DND-41 (cell line): ENCODE measurements at regions not wholly inside any gene's neighbourhood (a gene's known extent, or its start where the extent isn't known, plus 50 kb on each side); places are given as distances from the start of the nearest gene placed in this dataset.

Experiments
- EZH2 ChIP-seq: IDR thresholded peaks from 3 replicates; pipeline ENCODE4 v1.6.1; 2012; ENCODE audit warnings: borderline replicate concordance, low read depth, mild to moderate bottlenecking, moderate library complexity, low read length, inconsistent platforms; ENCODE audit not compliant: severe bottlenecking
- TF ChIP-seq, protein P1 (sequence below): IDR thresholded peaks from 2 replicates; pipeline ENCODE4 v1.5.1; 2012; ENCODE audit warnings: borderline replicate concordance, low read length, moderate library complexity, mild to moderate bottlenecking; ENCODE audit not compliant: poor library complexity, severe bottlenecking; ENCODE audit errors: extremely low read depth

DNA sequence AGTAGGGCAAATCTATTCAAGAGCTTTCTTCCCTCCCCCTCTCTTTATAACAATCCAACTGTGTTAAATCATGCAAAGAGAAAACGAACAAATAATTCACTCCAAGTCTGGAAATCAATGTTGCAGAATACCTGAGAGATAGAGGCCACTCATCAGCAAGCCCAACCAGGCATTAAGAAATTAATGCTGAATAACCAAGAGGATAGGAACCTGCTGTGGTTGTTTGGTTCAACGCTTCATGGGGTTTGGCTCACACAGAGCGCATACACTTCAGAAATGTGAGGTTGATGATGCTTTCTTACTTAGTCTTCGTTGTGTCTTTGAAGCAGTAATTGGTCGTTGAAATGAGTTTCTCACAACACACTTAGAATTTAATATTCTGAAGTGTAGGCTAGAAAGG is 1540.0 kb upstream of the PABPC4L start:
- TF ChIP-seq EZH2: no peak
- TF ChIP-seq, protein P1, sequence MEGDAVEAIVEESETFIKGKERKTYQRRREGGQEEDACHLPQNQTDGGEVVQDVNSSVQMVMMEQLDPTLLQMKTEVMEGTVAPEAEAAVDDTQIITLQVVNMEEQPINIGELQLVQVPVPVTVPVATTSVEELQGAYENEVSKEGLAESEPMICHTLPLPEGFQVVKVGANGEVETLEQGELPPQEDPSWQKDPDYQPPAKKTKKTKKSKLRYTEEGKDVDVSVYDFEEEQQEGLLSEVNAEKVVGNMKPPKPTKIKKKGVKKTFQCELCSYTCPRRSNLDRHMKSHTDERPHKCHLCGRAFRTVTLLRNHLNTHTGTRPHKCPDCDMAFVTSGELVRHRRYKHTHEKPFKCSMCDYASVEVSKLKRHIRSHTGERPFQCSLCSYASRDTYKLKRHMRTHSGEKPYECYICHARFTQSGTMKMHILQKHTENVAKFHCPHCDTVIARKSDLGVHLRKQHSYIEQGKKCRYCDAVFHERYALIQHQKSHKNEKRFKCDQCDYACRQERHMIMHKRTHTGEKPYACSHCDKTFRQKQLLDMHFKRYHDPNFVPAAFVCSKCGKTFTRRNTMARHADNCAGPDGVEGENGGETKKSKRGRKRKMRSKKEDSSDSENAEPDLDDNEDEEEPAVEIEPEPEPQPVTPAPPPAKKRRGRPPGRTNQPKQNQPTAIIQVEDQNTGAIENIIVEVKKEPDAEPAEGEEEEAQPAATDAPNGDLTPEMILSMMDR: no peak
